Mammary epithelial cell (primary cell): ENCODE measurements at regions not wholly inside any gene's neighbourhood (a gene's known extent, or its start where the extent isn't known, plus 50 kb on each side); places are given as distances from the start of the nearest gene placed in this dataset.

Source experiments
- EZH2 ChIP-seq: IDR thresholded peaks from 2 replicates; pipeline ENCODE4 v1.6.1; 2012; ENCODE audit warnings: low read length, inconsistent platforms, borderline replicate concordance
- TF ChIP-seq, protein P1 (sequence below), 2 donors: IDR thresholded peaks in 1 of 2; conservative IDR thresholded peaks in 1 of 2; 2 replicates each; pipeline ENCODE4 v1.5.1; 2011 to 2012; ENCODE audit warnings: inconsistent platforms in 2 of 2, low read length in 2 of 2, mild to moderate bottlenecking in 2 of 2, control low read depth in 1 of 2, low read depth in 1 of 2; ENCODE audit not compliant: insufficient read depth in 1 of 2; ENCODE audit errors: extremely low read depth in 1 of 2

DNA sequence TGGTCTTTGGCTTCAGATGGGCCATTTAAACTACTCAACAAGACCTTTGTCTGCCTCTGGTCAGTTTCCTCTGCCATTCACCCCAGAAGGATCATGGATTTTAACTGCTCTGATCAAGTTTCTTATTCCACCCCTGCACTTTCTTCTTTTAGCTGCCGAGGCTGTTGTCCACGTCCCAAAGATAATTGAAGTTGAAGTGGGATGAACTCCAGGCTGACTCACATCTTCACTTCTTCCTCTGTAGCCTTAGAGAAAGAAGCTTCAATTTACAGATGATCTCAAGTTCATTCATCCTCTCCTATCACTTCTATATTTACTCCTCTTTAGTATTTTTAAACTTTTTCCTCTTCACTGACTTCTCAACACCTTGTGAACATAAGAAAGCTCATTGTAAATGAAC is 651.6 kb downstream of the UTRN start:
- TF ChIP-seq, protein P1, sequence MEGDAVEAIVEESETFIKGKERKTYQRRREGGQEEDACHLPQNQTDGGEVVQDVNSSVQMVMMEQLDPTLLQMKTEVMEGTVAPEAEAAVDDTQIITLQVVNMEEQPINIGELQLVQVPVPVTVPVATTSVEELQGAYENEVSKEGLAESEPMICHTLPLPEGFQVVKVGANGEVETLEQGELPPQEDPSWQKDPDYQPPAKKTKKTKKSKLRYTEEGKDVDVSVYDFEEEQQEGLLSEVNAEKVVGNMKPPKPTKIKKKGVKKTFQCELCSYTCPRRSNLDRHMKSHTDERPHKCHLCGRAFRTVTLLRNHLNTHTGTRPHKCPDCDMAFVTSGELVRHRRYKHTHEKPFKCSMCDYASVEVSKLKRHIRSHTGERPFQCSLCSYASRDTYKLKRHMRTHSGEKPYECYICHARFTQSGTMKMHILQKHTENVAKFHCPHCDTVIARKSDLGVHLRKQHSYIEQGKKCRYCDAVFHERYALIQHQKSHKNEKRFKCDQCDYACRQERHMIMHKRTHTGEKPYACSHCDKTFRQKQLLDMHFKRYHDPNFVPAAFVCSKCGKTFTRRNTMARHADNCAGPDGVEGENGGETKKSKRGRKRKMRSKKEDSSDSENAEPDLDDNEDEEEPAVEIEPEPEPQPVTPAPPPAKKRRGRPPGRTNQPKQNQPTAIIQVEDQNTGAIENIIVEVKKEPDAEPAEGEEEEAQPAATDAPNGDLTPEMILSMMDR (conservative IDR thresholded peaks at IDR 0.05 in 1 of 2, IDR thresholded peaks at IDR 0.05 in 1 of 2; ENCODE audit: extremely low read depth in 1 of 2, insufficient read depth in 1 of 2, low read depth in 1 of 2, low read length in 2 of 2), result no peak
- TF ChIP-seq EZH2, result no peak
